PC-3 (cell line): ENCODE measurements at regions not wholly inside any gene's neighbourhood (a gene's known extent, or its start where the extent isn't known, plus 50 kb on each side); places are given as distances from the start of the nearest gene placed in this dataset.

Source experiments
- ATAC-seq: fragments of 200-7000 bp; cut with Tn5 transposase; 2 replicates; pipeline ENCODE4 v1.9.1; 2020; ENCODE audit warnings: mild to moderate bottlenecking, moderate library complexity
- BruUV-seq: library from RNA; stranded (reverse); fragments of 400-500 nt; replicated peaks from 2 replicates; lab custom pipeline; 2021; lab: Mats Ljungman, UMichigan
- CTCF ChIA-PET: fragments of 300-600 bp; sonication (Branson Sonifier 250); formaldehyde crosslinking; loops from one replicate; lab custom pipeline; 2022; ENCODE audit warnings: antibody characterized with exemption; lab: Charles Lee
- POLR2A ChIA-PET: fragments of 300-600 bp; sonication (Branson Sonifier 250); formaldehyde crosslinking; loops from one replicate; lab custom pipeline; 2022; ENCODE audit warnings: antibody characterized with exemption; ENCODE audit not compliant: unreplicated experiment; lab: Charles Lee
- DNase-seq: peaks from one replicate; pipeline ENCODE4 v3.0.0-alpha.2; 2015
- H2AFZ ChIP-seq: fragments of 300-600 bp; sonication (generic); 2 replicates; pipeline ENCODE4 v1.6.0; 2016; ENCODE audit warnings: antibody characterized with exemption, low read length
- H3F3A ChIP-seq: fragments of 300-600 bp; sonication (generic); one replicate; pipeline ENCODE4 v1.6.0; 2017; ENCODE audit warnings: antibody characterized with exemption, low read length, control low read depth, mild to moderate bottlenecking; ENCODE audit not compliant: unreplicated experiment
- H3K27ac ChIP-seq: fragments of 300-600 bp; sonication (generic); 2 replicates; pipeline ENCODE4 v1.5.1; 2016; ENCODE audit warnings: mild to moderate bottlenecking, low read length
- H3K27me3 ChIP-seq: fragments of 300-600 bp; sonication (generic); 2 replicates; pipeline ENCODE4 v1.6.1; 2016; ENCODE audit warnings: low read length, mixed read lengths
- H3K36me3 ChIP-seq: fragments of 300-600 bp; sonication (generic); 2 replicates; pipeline ENCODE4 v1.6.1; 2016; ENCODE audit warnings: low read depth, mixed run types, low read length, mixed read lengths
- H3K4me1 ChIP-seq: fragments of 300-600 bp; sonication (generic); 2 replicates; pipeline ENCODE4 v1.5.1; 2016; ENCODE audit warnings: low read length; ENCODE audit not compliant: insufficient read depth
- H3K4me2 ChIP-seq: fragments of 300-600 bp; sonication (generic); 2 replicates; pipeline ENCODE4 v1.6.0; 2016; ENCODE audit warnings: low read length
- H3K4me3 ChIP-seq: fragments of 300-600 bp; sonication (generic); 2 replicates; pipeline ENCODE4 v1.5.1; 2016; ENCODE audit warnings: mild to moderate bottlenecking, low read length, mixed read lengths
- H3K79me2 ChIP-seq: fragments of 300-600 bp; sonication (generic); 2 replicates; pipeline ENCODE4 v1.6.1; 2017; ENCODE audit warnings: low read length, mixed read lengths
- H3K9ac ChIP-seq: fragments of 300-600 bp; sonication (generic); 2 replicates; pipeline ENCODE4 v1.6.0; 2016; ENCODE audit warnings: mild to moderate bottlenecking, low read length
- H3K9me2 ChIP-seq: fragments of 300-600 bp; sonication (generic); replicated peaks from 2 replicates; pipeline ENCODE4 v1.6.1; 2016; ENCODE audit warnings: mixed run types, low read length, mixed read lengths
- H3K9me3 ChIP-seq: fragments of 300-600 bp; sonication (generic); 2 replicates; pipeline ENCODE4 v1.6.1; 2016; ENCODE audit warnings: low read length, mixed read lengths
- H4K20me1 ChIP-seq: fragments of 300-600 bp; sonication (generic); 2 replicates; pipeline ENCODE4 v1.6.1; 2016; ENCODE audit warnings: low read length, mixed read lengths
- EZH2 ChIP-seq: fragments of 300-600 bp; sonication (generic); IDR thresholded peaks from one replicate; pipeline ENCODE4 v1.6.1; 2017; ENCODE audit warnings: antibody characterized with exemption, mild to moderate bottlenecking, low read length; ENCODE audit not compliant: unreplicated experiment
- EZH2phosphoT487 ChIP-seq: fragments of 300-600 bp; sonication (generic); IDR thresholded peaks from 2 replicates; pipeline ENCODE4 v1.6.1; 2018; ENCODE audit warnings: mild to moderate bottlenecking, antibody characterized with exemption, low read length, borderline replicate concordance
- intact Hi-C: fragments of 100-400 bp; cut with micrococcal nuclease; formaldehyde crosslinking; loops from 2 replicates; pipeline ENCODE4 v1.9.0; 2023
- TF ChIP-seq, protein P1 (sequence below): fragments of 300-600 bp; sonication (generic); conservative IDR thresholded peaks from 2 replicates; pipeline ENCODE4 v1.5.1; 2017; ENCODE audit warnings: antibody characterized with exemption, low read depth, mild to moderate bottlenecking, low read length

DNA sequence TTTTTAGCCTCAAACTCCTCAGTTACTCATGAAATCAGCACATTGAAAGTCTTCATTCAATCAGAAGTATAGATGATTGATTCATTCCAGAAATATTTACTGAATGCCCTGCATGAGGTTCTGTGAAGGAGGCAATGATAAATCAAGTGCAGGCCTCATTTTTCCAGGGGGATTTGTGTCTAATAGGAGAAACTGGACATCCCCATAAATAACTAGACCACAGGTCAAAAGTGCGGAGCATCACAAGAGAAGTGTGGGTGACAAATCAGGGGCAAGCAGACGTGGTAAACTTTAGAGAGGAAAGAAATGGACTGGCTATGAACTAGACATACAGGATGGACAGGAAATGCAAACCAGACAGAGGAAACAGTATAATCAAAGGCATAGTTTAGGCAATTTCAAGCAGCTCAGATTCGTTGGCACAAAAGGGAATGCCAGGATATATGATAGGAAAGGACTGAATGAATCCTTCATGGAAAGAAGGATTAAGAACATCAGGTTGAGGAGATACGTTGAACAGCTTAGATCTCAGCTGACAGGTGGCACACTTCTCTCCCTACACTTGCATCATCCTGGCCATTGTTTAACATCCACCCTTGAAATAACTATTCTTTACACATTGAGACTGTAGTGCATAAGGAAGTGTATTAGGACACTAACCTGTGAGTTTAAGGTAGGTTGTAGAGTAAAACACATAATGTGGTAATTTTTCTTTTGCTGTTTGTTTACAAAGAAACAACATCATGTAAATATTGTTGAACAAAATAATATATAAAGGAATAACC, 69.6 kb upstream of the RASGEF1B start:
- Histone ChIP-seq H2AFZ (no peak overlapping the region), H3K27ac (no peak overlapping the region), H3K79me2 (no peaks in the 10 kb centered on the region), H3F3A (no peaks in the 10 kb centered on the region), H3K4me3 (no peak overlapping the region), H3K9me3 (no peaks in the 10 kb centered on the region), H4K20me1 (no peaks in the 10 kb centered on the region), H3K9me2 (no peaks in the 10 kb centered on the region), H3K4me1 (no peaks in the 10 kb centered on the region), H3K9ac (no peak overlapping the region), H3K4me2 (no peak overlapping the region), H3K27me3 (no peaks in the 10 kb centered on the region; the same call in 1 of the 2 replicates), H3K36me3 (no peaks in the 10 kb centered on the region)
- no peak for TF ChIP-seq EZH2
- TF ChIP-seq EZH2phosphoT487 = no peak
- TF ChIP-seq, protein P1, sequence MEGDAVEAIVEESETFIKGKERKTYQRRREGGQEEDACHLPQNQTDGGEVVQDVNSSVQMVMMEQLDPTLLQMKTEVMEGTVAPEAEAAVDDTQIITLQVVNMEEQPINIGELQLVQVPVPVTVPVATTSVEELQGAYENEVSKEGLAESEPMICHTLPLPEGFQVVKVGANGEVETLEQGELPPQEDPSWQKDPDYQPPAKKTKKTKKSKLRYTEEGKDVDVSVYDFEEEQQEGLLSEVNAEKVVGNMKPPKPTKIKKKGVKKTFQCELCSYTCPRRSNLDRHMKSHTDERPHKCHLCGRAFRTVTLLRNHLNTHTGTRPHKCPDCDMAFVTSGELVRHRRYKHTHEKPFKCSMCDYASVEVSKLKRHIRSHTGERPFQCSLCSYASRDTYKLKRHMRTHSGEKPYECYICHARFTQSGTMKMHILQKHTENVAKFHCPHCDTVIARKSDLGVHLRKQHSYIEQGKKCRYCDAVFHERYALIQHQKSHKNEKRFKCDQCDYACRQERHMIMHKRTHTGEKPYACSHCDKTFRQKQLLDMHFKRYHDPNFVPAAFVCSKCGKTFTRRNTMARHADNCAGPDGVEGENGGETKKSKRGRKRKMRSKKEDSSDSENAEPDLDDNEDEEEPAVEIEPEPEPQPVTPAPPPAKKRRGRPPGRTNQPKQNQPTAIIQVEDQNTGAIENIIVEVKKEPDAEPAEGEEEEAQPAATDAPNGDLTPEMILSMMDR = no peak
- CTCF ChIA-PET = no interaction called here
- intact Hi-C loops = no loop called here
- POLR2A ChIA-PET = no interaction called here
- no peak for DNase-seq
- BruUV-seq = no TSS peak
- ATAC-seq = no peak

GRCh38 chr4:81538716-81539427, 67.2 kb upstream of the RASGEF1B start:
- Histone ChIP-seq H3K27ac (no peak overlapping the region), H3F3A (no peaks in the 10 kb centered on the region), H3K27me3 (no peaks in the 10 kb centered on the region), H3K4me2 (no peak overlapping the region), H3K4me1 (no peaks in the 10 kb centered on the region), H4K20me1 (no peaks in the 10 kb centered on the region), H3K4me3 (no peak overlapping the region), H3K9ac (no peak overlapping the region), H3K9me3 (no peaks in the 10 kb centered on the region), H3K36me3 (no peaks in the 10 kb centered on the region), H3K79me2 (no peaks in the 10 kb centered on the region), H2AFZ (no peak overlapping the region), H3K9me2 (no peaks in the 10 kb centered on the region)
- intact Hi-C loops = no loop called here
- no TSS peak for BruUV-seq
- no peak for DNase-seq
- CTCF ChIA-PET = no interaction called here
- no peak for ATAC-seq
- TF ChIP-seq, protein P1 = no peak
- no peak for TF ChIP-seq EZH2
- TF ChIP-seq EZH2phosphoT487 = no peak
- POLR2A ChIA-PET = no interaction called here

GRCh38 chr4:81531410-81531809, 59.7 kb upstream of the RASGEF1B start:
- Histone ChIP-seq H3K4me1 (no peaks in the 10 kb centered on the region), H3K27me3 (0 out of 2 replicates have a peak, but pooled peaks cover 1% of the 10 kb centered on the region), H3F3A (no peaks in the 10 kb centered on the region), H3K9me3 (no peaks in the 10 kb centered on the region), H2AFZ (no peak overlapping the region), H3K79me2 (no peaks in the 10 kb centered on the region), H3K9ac (no peak overlapping the region), H3K9me2 (no peaks in the 10 kb centered on the region), H3K27ac (no peak overlapping the region), H3K4me2 (no peak overlapping the region), H3K36me3 (no peaks in the 10 kb centered on the region), H3K4me3 (no peak overlapping the region), H4K20me1 (no peaks in the 10 kb centered on the region)
- ATAC-seq (no peak), DNase-seq (no peak)
- BruUV-seq = no TSS peak
- CTCF ChIA-PET = no interaction called here
- TF ChIP-seq EZH2 (no peak), EZH2phosphoT487 (no peak)
- TF ChIP-seq, protein P1 = no peak
- intact Hi-C loops = no loop called here
- POLR2A ChIA-PET = no interaction called here
